Mesendoderm (in vitro differentiated cells): ENCODE measurements at regions not wholly inside any gene's neighbourhood (a gene's known extent, or its start where the extent isn't known, plus 50 kb on each side); places are given as distances from the start of the nearest gene placed in this dataset.
A peak's percentile ranks its signal among the peaks of the same experiment; 100 is the strongest.

ENCODE experiments used
- DNase-seq: peaks from one replicate; pipeline ENCODE4 v3.0.0; 2013
- H2AK5ac ChIP-seq: 2 replicates; pipeline ENCODE4 v1.6.1; 2013; ENCODE audit warnings: low read length, inconsistent platforms
- H2BK120ac ChIP-seq: 2 replicates; pipeline ENCODE4 v1.6.1; 2013; ENCODE audit warnings: low read depth, mild to moderate bottlenecking, low read length, moderate library complexity, mixed read lengths
- H2BK15ac ChIP-seq: replicated peaks from 2 replicates; pipeline ENCODE4 v1.6.1; 2013; ENCODE audit warnings: low read depth, mild to moderate bottlenecking, moderate library complexity
- H2BK5ac ChIP-seq: 2 replicates; pipeline ENCODE4 v1.6.1; 2013; ENCODE audit warnings: low read length, inconsistent platforms
- H3K18ac ChIP-seq: 2 replicates; pipeline ENCODE4 v1.6.1; 2013; ENCODE audit warnings: mild to moderate bottlenecking, low read length, mixed read lengths
- H3K23ac ChIP-seq: one replicate; pipeline ENCODE4 v1.6.1; 2013; ENCODE audit warnings: low read length
- H3K27ac ChIP-seq: 2 replicates; pipeline ENCODE4 v1.5.1; 2013; ENCODE audit warnings: low read depth, mild to moderate bottlenecking, inconsistent platforms, low read length, moderate library complexity
- H3K27me3 ChIP-seq: 2 replicates; pipeline ENCODE4 v1.6.1; 2013; ENCODE audit warnings: low read length, control low read depth, mild to moderate bottlenecking, inconsistent platforms; ENCODE audit not compliant: insufficient read depth, poor library complexity
- H3K36me3 ChIP-seq: 2 replicates; pipeline ENCODE4 v1.6.1; 2013; ENCODE audit warnings: low read length, inconsistent platforms; ENCODE audit not compliant: control insufficient read depth, insufficient read depth
- H3K4ac ChIP-seq: one replicate; pipeline ENCODE4 v1.6.1; 2013; ENCODE audit warnings: low read depth, mild to moderate bottlenecking, low read length, moderate library complexity
- H3K4me1 ChIP-seq: 2 replicates; pipeline ENCODE4 v1.6.1; 2013; ENCODE audit warnings: low read depth, low read length, inconsistent platforms; ENCODE audit not compliant: control insufficient read depth
- H3K4me2 ChIP-seq: 2 replicates; pipeline ENCODE4 v1.6.1; 2013; ENCODE audit warnings: low read length
- H3K4me3 ChIP-seq: 2 replicates; pipeline ENCODE4 v1.5.1; 2013; ENCODE audit warnings: mild to moderate bottlenecking, low read length
- H3K56ac ChIP-seq: one replicate; pipeline ENCODE4 v1.6.1; 2013; ENCODE audit warnings: low read length
- H3K79me1 ChIP-seq: 2 replicates; pipeline ENCODE4 v1.6.1; 2013; ENCODE audit warnings: low read length, inconsistent platforms
- H3K79me2 ChIP-seq: 2 replicates; pipeline ENCODE4 v1.6.1; 2013; ENCODE audit warnings: mild to moderate bottlenecking, low read length; ENCODE audit not compliant: control insufficient read depth, insufficient read depth
- H3K9ac ChIP-seq: 2 replicates; pipeline ENCODE4 v1.6.1; 2013; ENCODE audit warnings: low read length, inconsistent platforms
- H4K5ac ChIP-seq: one replicate; pipeline ENCODE4 v1.6.1; 2013; ENCODE audit warnings: low read length
- H4K8ac ChIP-seq: one replicate; pipeline ENCODE4 v1.6.1; 2013; ENCODE audit warnings: low read depth, mild to moderate bottlenecking, control low read depth, low read length, moderate library complexity
- WGBS: extraction: QIAGEN DNeasy Blood & Tissue Kit; methylation state at CpG from one replicate; pipeline ENCODE4 v1.1.7; 2013; ENCODE audit warnings: low lambda C conversion rate, missing lambda C conversion rate; ENCODE audit not compliant: insufficient coverage; ENCODE audit errors: extremely low coverage; 5-methylcytosine and 5-hydroxymethylcytosine counted together

DNA sequence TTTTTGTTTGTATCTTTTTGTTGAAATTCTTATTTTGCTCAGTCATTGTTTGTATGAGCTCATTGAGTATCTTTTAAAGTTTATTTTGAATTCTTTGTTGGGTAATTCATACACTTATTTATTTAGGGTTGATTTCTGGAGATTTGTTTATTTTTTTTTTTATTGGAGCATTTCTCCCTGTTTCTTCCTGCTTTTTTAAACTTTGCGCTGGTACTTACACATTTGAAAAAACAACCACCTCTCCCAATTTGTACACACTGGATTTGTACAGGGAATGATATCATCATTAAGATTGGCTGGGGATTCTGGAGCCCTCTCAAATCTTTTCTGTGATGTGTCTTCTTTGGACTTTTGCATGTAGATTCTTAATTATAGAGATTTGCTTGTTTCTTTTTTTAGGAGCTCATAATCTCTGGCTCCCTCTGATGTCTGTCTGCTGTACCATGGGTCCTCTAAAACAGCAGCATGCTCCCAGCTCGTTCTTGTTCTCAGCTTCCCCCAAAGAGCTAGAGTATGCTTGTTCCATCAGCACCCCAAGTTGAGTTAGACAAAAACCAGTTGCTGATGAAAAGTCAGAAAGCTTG lies 310.7 kb downstream of the DUSP10 start:
- Histone ChIP-seq H2BK120ac (peak overlapping the region; percentile 54), H3K4me3 (no peak overlapping the region), H3K4ac (no peak overlapping the region), H3K79me1 (no peaks in the 10 kb centered on the region), H3K79me2 (no peaks in the 10 kb centered on the region), H3K56ac (no peak overlapping the region), H3K23ac (no peak overlapping the region), H2AK5ac (no peak overlapping the region), H3K4me2 (no peak overlapping the region), H4K5ac (no peak overlapping the region), H3K27me3 (no peaks in the 10 kb centered on the region), H2BK5ac (no peak overlapping the region), H3K4me1 (no peaks in the 10 kb centered on the region), H4K8ac (no peak overlapping the region), H3K27ac (no peak overlapping the region), H3K18ac (peak overlapping the region; percentile 80), H3K9ac (no peak overlapping the region), H3K36me3 (no peaks in the 10 kb centered on the region), H2BK15ac (no peak overlapping the region)
- DNase-seq, result no peak
- no CpG with 5 or more reads among the region's 2 CpGs for WGBS

DNA sequence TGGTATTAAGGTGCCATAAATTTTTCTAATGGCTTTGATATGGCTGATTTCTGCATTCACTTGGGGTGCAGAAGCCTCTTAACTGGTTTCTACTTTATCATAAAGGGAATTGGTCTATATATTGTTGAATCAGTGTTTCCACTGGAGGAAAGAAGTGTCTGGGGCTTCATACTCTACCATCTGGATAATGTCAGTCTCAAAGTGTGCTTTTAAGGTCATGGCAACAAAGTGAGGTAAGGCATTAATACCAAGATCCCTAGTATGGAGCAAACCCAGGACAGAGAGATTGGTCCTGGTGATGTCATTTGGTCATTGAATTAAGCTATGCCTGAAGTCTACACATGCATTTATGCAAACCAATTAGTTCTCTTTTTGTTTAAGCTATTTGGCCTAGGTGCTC lies 309.9 kb downstream of the DUSP10 start:
- DNase-seq, result no peak

DNA sequence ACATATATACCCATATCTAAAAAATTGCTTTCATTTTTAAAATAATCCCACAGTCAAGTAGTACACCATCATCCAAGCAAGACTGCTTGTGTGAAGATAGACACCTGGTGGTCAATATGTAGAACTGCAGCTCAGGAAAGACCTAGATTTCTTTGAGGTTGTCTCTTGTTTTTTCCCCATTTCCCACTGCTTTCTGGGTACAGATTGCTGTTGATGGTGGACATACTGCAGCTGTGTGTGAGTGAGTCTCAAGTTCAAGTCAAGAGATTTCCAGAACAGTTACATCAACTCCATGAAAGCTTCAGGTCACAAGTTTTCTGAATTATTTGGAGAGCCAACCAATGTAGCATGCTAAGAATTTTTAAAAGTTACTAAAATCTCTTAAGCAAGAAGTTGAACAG lies 306.4 kb downstream of the DUSP10 start:
- peak overlapping the region; percentile 39 for H3K9ac ChIP-seq
- H4K8ac ChIP-seq, result peak overlapping the region; percentile 39
- no peak overlapping the region for H3K4ac ChIP-seq
- peaks cover 3% of the 10 kb centered on the region for H3K4me1 ChIP-seq
- H2AK5ac ChIP-seq, result no peak overlapping the region
- no peak overlapping the region for H3K4me3 ChIP-seq
- H3K79me1 ChIP-seq, result no peaks in the 10 kb centered on the region
- H4K5ac ChIP-seq, result peak overlapping the region; percentile 64
- H3K56ac ChIP-seq, result peak overlapping the region; percentile 63
- peak overlapping the region; percentile 93 for H2BK120ac ChIP-seq
- H3K27me3 ChIP-seq, result no peaks in the 10 kb centered on the region
- no peak overlapping the region for H2BK5ac ChIP-seq
- no peaks in the 10 kb centered on the region for H3K36me3 ChIP-seq
- no peak overlapping the region for H3K27ac ChIP-seq
- H3K18ac ChIP-seq, result peak overlapping the region; percentile 87
- peak; percentile 76 for DNase-seq
- H3K4me2 ChIP-seq, result no peak overlapping the region
- H3K79me2 ChIP-seq, result no peaks in the 10 kb centered on the region
- H2BK15ac ChIP-seq, result no peak overlapping the region
- no peak overlapping the region for H3K23ac ChIP-seq

More for the DNA sequence above, 309.9 kb downstream of the DUSP10 start:
- Histone ChIP-seq H4K8ac (no peak overlapping the region), H3K27me3 (no peaks in the 10 kb centered on the region), H3K79me1 (no peaks in the 10 kb centered on the region), H2BK5ac (no peak overlapping the region), H3K27ac (no peak overlapping the region), H3K18ac (peak overlapping the region; percentile 80), H3K36me3 (no peaks in the 10 kb centered on the region), H3K4me1 (no peaks in the 10 kb centered on the region), H3K9ac (no peak overlapping the region), H2BK15ac (no peak overlapping the region), H3K56ac (no peak overlapping the region), H3K4me2 (no peak overlapping the region), H2AK5ac (no peak overlapping the region), H2BK120ac (no peak overlapping the region), H3K79me2 (no peaks in the 10 kb centered on the region), H3K4me3 (no peak overlapping the region), H3K23ac (no peak overlapping the region), H4K5ac (no peak overlapping the region), H3K4ac (no peak overlapping the region)

DNA sequence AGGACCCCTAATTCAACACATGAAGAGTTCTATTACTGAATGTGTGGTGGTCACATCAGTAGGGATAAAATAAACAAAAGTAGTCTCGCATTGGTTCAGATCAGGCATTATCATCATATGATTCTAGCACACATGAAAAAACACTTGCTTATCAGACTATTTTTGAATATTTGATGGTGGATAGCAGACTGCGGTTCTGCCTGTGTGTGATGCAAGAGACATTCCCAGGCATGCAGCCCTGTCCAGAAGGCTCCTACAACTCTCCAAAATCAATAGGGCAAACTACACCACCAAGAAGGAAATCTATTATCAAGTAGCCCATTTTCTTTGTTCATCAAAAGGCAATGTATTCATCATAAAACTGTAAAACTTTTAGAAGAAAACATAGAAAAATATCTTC lies 304.7 kb downstream of the DUSP10 start:
- WGBS, result no CpG with 5 or more reads among the region's 2 CpGs
- no peaks in the 10 kb centered on the region for H3K79me1 ChIP-seq
- no peak overlapping the region for H3K4me3 ChIP-seq
- H3K4ac ChIP-seq, result no peak overlapping the region
- H3K27me3 ChIP-seq, result no peaks in the 10 kb centered on the region
- no peaks in the 10 kb centered on the region for H3K36me3 ChIP-seq
- H3K23ac ChIP-seq, result no peak overlapping the region
- DNase-seq, result no peak
- H2AK5ac ChIP-seq, result no peak overlapping the region
- H3K79me2 ChIP-seq, result no peaks in the 10 kb centered on the region
- no peak overlapping the region for H2BK15ac ChIP-seq
- peaks cover 3% of the 10 kb centered on the region for H3K4me1 ChIP-seq
- H2BK5ac ChIP-seq, result no peak overlapping the region
- H3K56ac ChIP-seq, result no peak overlapping the region
- no peak overlapping the region for H3K27ac ChIP-seq
- H3K18ac ChIP-seq, result no peak overlapping the region
- H4K8ac ChIP-seq, result no peak overlapping the region
- no peak overlapping the region for H4K5ac ChIP-seq
- no peak overlapping the region for H3K4me2 ChIP-seq
- H3K9ac ChIP-seq, result no peak overlapping the region
- H2BK120ac ChIP-seq, result peak overlapping the region; percentile 28

DNA sequence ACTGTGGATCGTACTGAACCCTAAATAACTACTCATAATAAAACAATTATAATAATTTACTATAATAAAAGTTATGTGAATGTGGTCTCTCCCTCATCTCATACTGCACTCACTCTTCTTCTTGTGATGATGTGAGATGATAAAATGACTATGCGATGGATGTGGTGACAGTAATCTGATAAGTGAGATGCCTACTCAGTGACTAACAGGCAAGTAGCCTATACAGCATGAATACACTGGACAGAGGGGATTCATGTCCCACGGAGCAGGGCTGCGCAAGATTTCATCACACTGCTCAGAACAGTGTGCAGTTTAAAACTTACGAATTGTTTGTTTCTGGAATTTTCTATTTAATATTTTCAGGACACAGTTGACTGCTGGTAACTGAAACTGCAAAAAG lies 304.0 kb downstream of the DUSP10 start:
- DNase-seq, result peak; percentile 16
- H3K79me2 ChIP-seq, result no peaks in the 10 kb centered on the region
- H3K4ac ChIP-seq, result no peak overlapping the region
- no peak overlapping the region for H3K4me2 ChIP-seq
- no CpG with 5 or more reads among the region's 5 CpGs for WGBS
- no peaks in the 10 kb centered on the region for H3K36me3 ChIP-seq
- H3K27ac ChIP-seq, result no peak overlapping the region
- H2BK15ac ChIP-seq, result no peak overlapping the region
- no peak overlapping the region for H3K4me3 ChIP-seq
- no peak overlapping the region for H3K9ac ChIP-seq
- no peak overlapping the region for H3K23ac ChIP-seq
- no peak overlapping the region for H4K8ac ChIP-seq
- no peak overlapping the region for H3K56ac ChIP-seq
- no peak overlapping the region for H2BK5ac ChIP-seq
- H3K4me1 ChIP-seq, result peaks cover 3% of the 10 kb centered on the region
- no peak overlapping the region for H2AK5ac ChIP-seq
- H2BK120ac ChIP-seq, result no peak overlapping the region
- H3K79me1 ChIP-seq, result no peaks in the 10 kb centered on the region
- H4K5ac ChIP-seq, result no peak overlapping the region
- peak overlapping the region; percentile 68 for H3K18ac ChIP-seq
- H3K27me3 ChIP-seq, result no peaks in the 10 kb centered on the region

DNA sequence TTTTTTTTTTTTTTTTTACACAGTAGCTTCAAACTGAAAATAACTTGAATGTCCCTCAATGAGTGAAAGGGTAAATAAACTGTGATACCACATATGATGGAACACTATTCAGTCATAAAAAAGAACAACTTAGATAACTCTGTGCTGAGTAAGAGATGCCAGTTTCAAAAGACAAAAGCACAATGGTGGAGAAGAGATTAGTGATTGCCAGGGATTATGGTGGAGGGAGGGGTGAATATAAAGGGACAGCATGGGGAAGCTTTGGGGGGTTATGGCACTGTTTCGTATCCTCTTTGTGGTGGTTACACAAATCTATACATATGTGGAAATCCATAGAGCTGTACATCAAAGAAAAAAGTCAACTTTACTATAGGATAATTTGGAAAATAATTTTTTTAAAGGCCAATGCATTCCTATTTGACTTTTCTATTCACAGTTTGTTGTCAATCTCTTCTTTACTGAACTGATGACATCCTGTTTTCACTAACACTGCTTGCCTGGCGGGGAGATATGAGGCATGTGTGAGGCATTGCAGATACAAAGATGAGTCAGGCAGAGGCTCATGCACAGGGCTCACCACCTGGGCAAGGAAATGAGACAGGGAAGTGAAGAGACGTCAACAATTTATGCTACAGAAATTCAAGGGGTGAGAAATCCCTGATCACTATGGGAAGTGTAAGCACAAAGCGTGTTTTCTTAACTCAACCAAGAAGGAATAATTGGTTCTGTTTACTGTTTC lies 302.7 kb downstream of the DUSP10 start:
- Histone ChIP-seq H3K56ac (no peak overlapping the region), H3K9ac (no peak overlapping the region), H2BK5ac (no peak overlapping the region), H3K4me2 (no peak overlapping the region), H3K36me3 (no peaks in the 10 kb centered on the region), H3K18ac (no peak overlapping the region), H2BK15ac (no peak overlapping the region), H3K4ac (no peak overlapping the region), H3K4me3 (no peak overlapping the region), H4K8ac (no peak overlapping the region), H3K4me1 (peaks cover 3% of the 10 kb centered on the region), H2BK120ac (peak overlapping the region; percentile 2), H3K23ac (no peak overlapping the region), H2AK5ac (no peak overlapping the region), H3K27ac (no peak overlapping the region), H3K79me2 (no peaks in the 10 kb centered on the region), H4K5ac (no peak overlapping the region), H3K27me3 (no peaks in the 10 kb centered on the region), H3K79me1 (no peaks in the 10 kb centered on the region)
- DNase-seq, result peak; percentile 77
- no CpG with 5 or more reads among the region's 4 CpGs for WGBS
